HepG2 (cell line): ENCODE measurements at regions not wholly inside any gene's neighbourhood (a gene's known extent, or its start where the extent isn't known, plus 50 kb on each side); places are given as distances from the start of the nearest gene placed in this dataset.

Experiments
- ATAC-seq: fragments of 200-7000 bp; cut with Tn5 transposase; 3 replicates; pipeline ENCODE4 v1.9.1; 2020; ENCODE audit warnings: mild to moderate bottlenecking, moderate library complexity
- BruUV-seq: library from RNA; stranded (reverse); fragments of 400-500 nt; replicated peaks from 2 replicates; lab custom pipeline; 2021; lab: Mats Ljungman, UMichigan
- CTCF ChIA-PET: fragments of 300-600 bp; formaldehyde crosslinking; extraction: SDS; loops from one replicate; lab custom pipeline; 2021; ENCODE audit warnings: low total read pairs, inconsistent platforms, low intra/inter-chr PET ratio; lab: Yijun Ruan, JAX
- POLR2A ChIA-PET: fragments of 350-600 bp; sonication (Branson Sonifier 250); formaldehyde crosslinking; loops from one replicate; lab custom pipeline; 2020; ENCODE audit warnings: antibody characterized with exemption, inconsistent platforms; lab: Yijun Ruan, JAX
- DNase-seq: peaks from one replicate; pipeline ENCODE4 v3.0.0-alpha.2; 2015; ENCODE audit warnings: low spot score
- FAIRE-seq: peaks from 3 replicates; lab custom pipeline; 2011; peaks lifted over from hg19 to GRCh38; lab: Jason Lieb, UNC
- H2AFZ ChIP-seq: one replicate; pipeline ENCODE4 v1.6.1; 2011; ENCODE audit warnings: low read length, inconsistent platforms
- H3K27ac ChIP-seq: fragments of 300-600 bp; 3 replicates; pipeline ENCODE4 v1.8.0; 2011; ENCODE audit warnings: mixed run types, mild to moderate bottlenecking, mixed read lengths, low read length, inconsistent platforms; ENCODE audit not compliant: insufficient read depth; ENCODE audit errors: extremely low read length
- H3K27me3 ChIP-seq, 2 experiments: fragments of 200-600 bp in 1 of 2; 2 replicates in 1 of 2; 3 replicates in 1 of 2; pipeline versions ENCODE4 v1.6.0 to v1.8.0; 2011; ENCODE audit warnings: low read length in 2 of 2, mild to moderate bottlenecking in 2 of 2, moderate library complexity in 2 of 2, inconsistent platforms in 1 of 2; ENCODE audit not compliant: insufficient read depth in 2 of 2, control insufficient read depth in 1 of 2
- H3K36me3 ChIP-seq, 2 experiments: fragments of 200-600 bp in 1 of 2; replicated peaks in 1 of 2; 2 replicates in 1 of 2; 3 replicates in 1 of 2; pipeline versions ENCODE4 v1.5.1 to v1.8.0; 2011; ENCODE audit warnings: low read length in 2 of 2, inconsistent platforms in 1 of 2; ENCODE audit not compliant: insufficient read depth in 2 of 2, control insufficient read depth in 1 of 2
- H3K4me1 ChIP-seq: 2 replicates; pipeline ENCODE4 v1.5.1; 2012; ENCODE audit warnings: low read length, inconsistent platforms; ENCODE audit not compliant: insufficient read depth
- H3K4me2 ChIP-seq: 2 replicates; pipeline ENCODE4 v1.6.0; 2011; ENCODE audit warnings: low read depth, low read length, inconsistent platforms
- H3K4me3 ChIP-seq, 3 experiments: fragments of 200-600 bp in 1 of 3; sonication (generic), shearing (Covaris generic) in 1 of 3; replicated peaks in 1 of 3; 2 replicates each; pipeline ENCODE4 v1.5.1; 2011 to 2016; ENCODE audit warnings: low read length in 3 of 3, inconsistent platforms in 2 of 3, low read depth in 2 of 3, mild to moderate bottlenecking in 2 of 3, control low read depth in 1 of 3, mixed read lengths in 1 of 3; ENCODE audit not compliant: insufficient read depth in 1 of 3
- H3K79me2 ChIP-seq: one replicate; pipeline ENCODE4 v1.6.1; 2011; ENCODE audit warnings: low read length, inconsistent platforms; ENCODE audit not compliant: insufficient read depth
- H3K9ac ChIP-seq: 2 replicates; pipeline ENCODE4 v1.6.0; 2011; ENCODE audit warnings: mild to moderate bottlenecking, low read depth, low read length, inconsistent platforms; ENCODE audit not compliant: insufficient read depth
- H3K9me3 ChIP-seq: 2 replicates; pipeline ENCODE4 v1.5.1; 2012; ENCODE audit warnings: mild to moderate bottlenecking, low read length
- H4K20me1 ChIP-seq: 2 replicates; pipeline ENCODE4 v1.6.0; 2011; ENCODE audit warnings: inconsistent platforms, mild to moderate bottlenecking, low read length, moderate library complexity; ENCODE audit not compliant: insufficient read depth
- HCFC1 ChIP-seq: fragments of 150-350 bp; IDR thresholded peaks from 2 replicates; pipeline ENCODE4 v1.6.1; 2014; ENCODE audit warnings: low read depth, low read length
- JDP2 ChIP-seq: sonication (generic); formaldehyde crosslinking; IDR thresholded peaks from 2 replicates; pipeline ENCODE4 v1.8.1; 2022; ENCODE audit warnings: missing genetic modification reagents, borderline replicate concordance
- NCOA1 ChIP-seq: sonication (generic); formaldehyde crosslinking; IDR thresholded peaks from 2 replicates; pipeline ENCODE4 v1.9.0; 2021; ENCODE audit warnings: missing genetic modification reagents
- NFYB ChIP-seq: sonication (generic); formaldehyde crosslinking; IDR thresholded peaks from 2 replicates; pipeline ENCODE4 v1.4.0; 2020; ENCODE audit warnings: missing genetic modification reagents
- POLR2AphosphoS2 ChIP-seq: IDR thresholded peaks from 2 replicates; pipeline ENCODE4 v1.6.1; 2011; ENCODE audit warnings: low read depth, low read length, improper control_type of control experiment
- ZBTB14 ChIP-seq: sonication (generic); formaldehyde crosslinking; IDR thresholded peaks from 2 replicates; pipeline ENCODE4 v1.4.0; 2020; ENCODE audit warnings: missing genetic modification reagents
- ZFP36L1 ChIP-seq: sonication (generic); formaldehyde crosslinking; IDR thresholded peaks from 2 replicates; pipeline ENCODE4 v1.8.0; 2022; ENCODE audit warnings: mild to moderate bottlenecking, missing genetic modification reagents, moderate library complexity
- ZNF282 ChIP-seq: fragments of 450-650 bp; IDR thresholded peaks from 2 replicates; pipeline ENCODE4 v1.6.1; 2018; ENCODE audit not compliant: partially characterized antibody
- ZNF75D ChIP-seq: sonication (generic); formaldehyde crosslinking; IDR thresholded peaks from 2 replicates; pipeline ENCODE4 v1.8.1; 2023; ENCODE audit warnings: missing genetic modification reagents, mild to moderate bottlenecking, borderline replicate concordance
- whole genome bisulfite sequencing: methylation state at CpG from one replicate; pipeline ENCODE4 v1.1.6; 2017; ENCODE audit warnings: low lambda C conversion rate; 5-methylcytosine and 5-hydroxymethylcytosine counted together
- in situ Hi-C: cut with HindIII; loops from 2 replicates; pipeline ENCODE4 v1.10.0; 2017; ENCODE audit warnings: low pct_unique_long_range_greater_than_20kb; ENCODE audit not compliant: extremely low pct_ligation_motif_present
- intact Hi-C: fragments of 100-400 bp; cut with micrococcal nuclease; formaldehyde crosslinking; loops from one replicate; pipeline ENCODE4 v1.10.0; 2022; ENCODE audit not compliant: unreplicated experiment

- Histone ChIP-seq H3K36me3 (no peaks in the 10 kb centered on the region), H3K27me3 (0 out of 5 replicates have a peak, but pooled peaks cover 0 to 5% of the 10 kb centered on the region in 2 experiments), H2AFZ (no peak overlapping the region), H4K20me1 (no peaks in the 10 kb centered on the region), H3K79me2 (no peaks in the 10 kb centered on the region), H3K4me1 (no peaks in the 10 kb centered on the region), H3K4me2 (no peak overlapping the region), H3K9me3 (no peaks in the 10 kb centered on the region), H3K4me3 (no peak overlapping the region), H3K9ac (no peak overlapping the region), H3K27ac (no peak overlapping the region)
- POLR2A ChIA-PET: no interaction called here
- CTCF ChIA-PET: no interaction called here
- intact Hi-C loops: no loop called here
- no TSS peak for BruUV-seq
- DNase-seq (no peak), FAIRE-seq (no peak), ATAC-seq (no peak)
- in situ Hi-C loops: loop anchor here (10.0 kb wide), 1 partner anchor 1084 kb away; no protein-coding TSS in a partner anchor
- no peak for TF ChIP-seq ZFP36L1
- no peak for TF ChIP-seq ZBTB14
- TF ChIP-seq HCFC1: no peak
- TF ChIP-seq POLR2AphosphoS2: no peak
- no peak for TF ChIP-seq ZNF75D
- TF ChIP-seq NCOA1 (CRISPR knock-in tag): no peak
Observed at GRCh38 chr18:73848656-73849055, 299.0 kb downstream of the FBXO15 start.

- H3K4me1 ChIP-seq: no peaks in the 10 kb centered on the region
- ATAC-seq (no peak), DNase-seq (no peak), FAIRE-seq (no peak)
- no peak overlapping the region for H3K9ac ChIP-seq
- in situ Hi-C loops (loop anchor here (10.0 kb wide), 1 partner anchor 1079 kb away; no protein-coding TSS in a partner anchor), intact Hi-C loops (no loop called here)
- no peaks in the 10 kb centered on the region for H3K36me3 ChIP-seq
- H3K27ac ChIP-seq: no peak overlapping the region
- H3K9me3 ChIP-seq: no peaks in the 10 kb centered on the region
- no peaks in the 10 kb centered on the region for H4K20me1 ChIP-seq
- 0% methylated on average over 7 of the region's 7 CpGs for WGBS
- no peaks in the 10 kb centered on the region for H3K79me2 ChIP-seq
- H3K4me3 ChIP-seq: no peak overlapping the region
- H2AFZ ChIP-seq: no peak overlapping the region
- POLR2A ChIA-PET: no interaction called here
- BruUV-seq: no TSS peak
- TF ChIP-seq ZNF282 (no peak), JDP2 (CRISPR knock-in tag) (no peak), NFYB (CRISPR knock-in tag) (no peak)
- CTCF ChIA-PET: interaction anchor here (1.3 to 2.4 kb wide), 2 partner anchors 1081 to 1142 kb away, joined by 3 to 21 read pairs; no protein-coding TSS in a partner anchor
- no peak overlapping the region for H3K4me2 ChIP-seq
- H3K27me3 ChIP-seq: 0 out of 5 replicates have a peak, but pooled peaks cover 0 to 3% of the 10 kb centered on the region in 2 experiments
Observed at GRCh38 chr18:73843455-73843854, 304.2 kb downstream of the FBXO15 start.
